ENCODE measurements at regions not wholly inside any gene's neighbourhood (a gene's known extent, or its start where the extent isn't known, plus 50 kb on each side); places are given as distances from the start of the nearest gene placed in this dataset.

- no peak for TF ChIP-seq CTCF (IDR thresholded peaks at IDR 0.05; ENCODE audit: poor library complexity)
- TF ChIP-seq EZH2 (IDR thresholded peaks at IDR 0.05; ENCODE audit: borderline replicate concordance), result no peak
- no peak for TF ChIP-seq EZH2phosphoT487 (IDR thresholded peaks at IDR 0.05; ENCODE audit: low read depth, severe bottlenecking, unreplicated experiment)
These were observed 272.0 kb upstream of the TMTC4 start for GRCh38 chr13:100946588-100946987.

All from hepatocyte (in vitro differentiated cells).